ENCODE measurements at regions not wholly inside any gene's neighbourhood (a gene's known extent, or its start where the extent isn't known, plus 50 kb on each side); places are given as distances from the start of the nearest gene placed in this dataset.

DNA sequence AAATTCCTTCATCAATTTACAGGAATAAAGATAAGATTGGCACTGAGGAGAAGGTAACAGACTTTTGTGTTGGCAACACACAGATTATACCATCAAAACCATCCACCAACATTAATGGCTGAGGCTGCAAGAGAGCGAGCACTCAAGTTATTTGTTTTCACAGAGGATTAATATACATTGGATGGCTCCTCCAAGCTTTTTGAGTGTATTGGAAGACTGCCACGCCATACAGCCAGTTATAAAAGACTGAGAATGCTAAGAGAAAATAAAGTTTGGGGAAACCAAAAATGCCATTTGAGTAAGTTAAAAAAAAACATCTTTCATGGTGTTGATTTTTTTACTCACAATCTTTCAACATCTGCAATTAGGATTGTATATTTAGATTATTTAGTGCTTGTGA, 973.8 kb upstream of the SLC35B3 start:
- no peak for DNase-seq
- no peaks in the 10 kb centered on the region for H3K9me3 ChIP-seq
- TF ChIP-seq, protein P1, sequence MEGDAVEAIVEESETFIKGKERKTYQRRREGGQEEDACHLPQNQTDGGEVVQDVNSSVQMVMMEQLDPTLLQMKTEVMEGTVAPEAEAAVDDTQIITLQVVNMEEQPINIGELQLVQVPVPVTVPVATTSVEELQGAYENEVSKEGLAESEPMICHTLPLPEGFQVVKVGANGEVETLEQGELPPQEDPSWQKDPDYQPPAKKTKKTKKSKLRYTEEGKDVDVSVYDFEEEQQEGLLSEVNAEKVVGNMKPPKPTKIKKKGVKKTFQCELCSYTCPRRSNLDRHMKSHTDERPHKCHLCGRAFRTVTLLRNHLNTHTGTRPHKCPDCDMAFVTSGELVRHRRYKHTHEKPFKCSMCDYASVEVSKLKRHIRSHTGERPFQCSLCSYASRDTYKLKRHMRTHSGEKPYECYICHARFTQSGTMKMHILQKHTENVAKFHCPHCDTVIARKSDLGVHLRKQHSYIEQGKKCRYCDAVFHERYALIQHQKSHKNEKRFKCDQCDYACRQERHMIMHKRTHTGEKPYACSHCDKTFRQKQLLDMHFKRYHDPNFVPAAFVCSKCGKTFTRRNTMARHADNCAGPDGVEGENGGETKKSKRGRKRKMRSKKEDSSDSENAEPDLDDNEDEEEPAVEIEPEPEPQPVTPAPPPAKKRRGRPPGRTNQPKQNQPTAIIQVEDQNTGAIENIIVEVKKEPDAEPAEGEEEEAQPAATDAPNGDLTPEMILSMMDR (IDR thresholded peaks at IDR 0.05): no peak

DNA sequence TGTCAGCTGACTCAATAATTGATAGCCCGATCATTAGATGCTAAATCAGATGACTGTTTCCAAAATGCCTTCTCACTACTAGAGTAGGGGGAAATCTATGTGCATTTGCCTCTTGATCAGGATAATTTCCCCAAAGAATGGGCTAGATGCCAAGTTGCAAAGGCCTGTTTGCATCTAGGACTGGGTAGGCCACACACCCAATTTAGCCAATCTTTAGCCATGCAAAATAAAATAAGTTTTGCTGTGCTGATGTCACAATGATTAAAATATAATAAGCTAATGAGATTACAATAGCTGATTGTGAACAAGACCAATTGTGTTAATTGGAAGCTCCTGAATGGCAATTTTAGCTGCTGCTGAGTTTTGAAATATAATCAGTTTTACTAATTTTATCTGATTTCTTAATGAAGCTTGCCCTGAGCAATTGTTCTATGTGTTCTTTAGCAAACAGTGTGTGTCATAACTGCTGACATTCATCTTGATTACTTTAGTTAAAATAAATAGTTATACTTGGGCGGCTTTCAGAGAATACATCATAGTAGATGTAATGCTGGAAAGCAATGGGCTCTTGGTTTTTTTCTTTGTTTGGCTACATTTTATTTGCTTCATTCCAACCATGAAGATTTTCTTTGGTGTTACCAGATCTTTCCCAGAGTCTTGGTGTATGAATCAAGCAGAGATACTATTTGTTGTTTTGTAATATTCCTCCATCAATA, 973.2 kb upstream of the SLC35B3 start:
- Histone ChIP-seq H3K4me1 (ENCODE audit: low read depth) (no peaks in the 10 kb centered on the region), H3K9me3 (no peaks in the 10 kb centered on the region), H3K36me3 (ENCODE audit: low read depth) (no peaks in the 10 kb centered on the region), H3K4me3 (no peak overlapping the region)
- TF ChIP-seq, protein P1 (IDR thresholded peaks at IDR 0.05): no peak
- intact Hi-C loops (cut with DNase I, micrococcal nuclease): no loop called here
- ATAC-seq (no peak), DNase-seq (no peak)

More for the DNA sequence above, 973.8 kb upstream of the SLC35B3 start:
- no peak for ATAC-seq
- H3K36me3 ChIP-seq (ENCODE audit: low read depth): no peaks in the 10 kb centered on the region
- H3K4me1 ChIP-seq (ENCODE audit: low read depth): no peaks in the 10 kb centered on the region
- intact Hi-C loops (cut with DNase I, micrococcal nuclease): no loop called here
- H3K4me3 ChIP-seq: no peak overlapping the region

DNA sequence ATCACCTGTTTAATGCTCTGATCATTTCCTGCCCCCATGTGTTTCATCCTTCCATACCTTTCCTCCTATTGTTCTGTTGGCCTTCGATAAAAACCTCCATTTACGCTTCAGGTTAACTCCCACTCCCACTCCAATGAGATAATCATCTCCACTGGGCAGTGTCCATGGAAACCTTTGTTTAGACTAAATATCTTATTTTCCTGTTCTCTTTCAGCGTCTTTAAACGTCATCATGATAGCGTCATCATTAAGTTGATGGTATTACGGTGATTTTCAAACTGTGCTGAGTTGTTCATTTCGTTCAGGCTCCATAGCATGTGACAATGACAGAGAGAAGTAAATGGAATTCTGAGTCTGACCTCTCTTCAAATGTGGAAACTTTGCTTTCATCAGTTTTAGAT, 970.5 kb upstream of the SLC35B3 start:
- Histone ChIP-seq H3K36me3 (ENCODE audit: low read depth) (no peaks in the 10 kb centered on the region), H3K9me3 (no peaks in the 10 kb centered on the region), H3K4me3 (no peak overlapping the region), H3K4me1 (ENCODE audit: low read depth) (no peaks in the 10 kb centered on the region)
- TF ChIP-seq, protein P1 (IDR thresholded peaks at IDR 0.05): no peak
- DNase-seq (no peak), ATAC-seq (no peak)
- intact Hi-C loops (cut with DNase I, micrococcal nuclease): no loop called here

DNA sequence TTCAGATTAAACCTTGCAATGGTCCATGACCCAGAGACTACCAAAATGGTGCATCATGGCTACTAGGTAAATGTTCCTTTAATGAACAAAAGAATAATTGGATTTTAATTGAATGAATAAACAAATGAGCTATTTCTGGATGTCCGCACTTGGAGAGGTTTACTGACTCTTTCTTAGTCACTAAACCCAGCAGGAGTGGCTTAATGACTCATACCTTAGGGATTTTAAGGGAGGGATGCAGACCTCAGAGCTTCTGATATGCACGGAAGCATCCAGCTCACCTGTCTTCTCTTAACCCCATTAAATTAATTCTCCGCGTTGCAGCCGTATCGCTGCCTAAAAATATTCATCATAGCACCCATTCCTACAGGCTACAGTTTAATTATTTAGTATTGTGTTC, 970.0 kb upstream of the SLC35B3 start:
- ATAC-seq (no peak), DNase-seq (no peak)
- Histone ChIP-seq H3K36me3 (ENCODE audit: low read depth) (no peaks in the 10 kb centered on the region), H3K4me1 (ENCODE audit: low read depth) (no peaks in the 10 kb centered on the region), H3K4me3 (no peak overlapping the region), H3K9me3 (no peaks in the 10 kb centered on the region)
- intact Hi-C loops (cut with DNase I, micrococcal nuclease): no loop called here
- TF ChIP-seq, protein P1 (IDR thresholded peaks at IDR 0.05): no peak

GRCh38 chr6:9404351-9405146, 969.2 kb upstream of the SLC35B3 start:
- Histone ChIP-seq H3K36me3 (ENCODE audit: low read depth) (no peaks in the 10 kb centered on the region), H3K4me1 (ENCODE audit: low read depth) (peaks cover 6% of the 10 kb centered on the region), H3K9me3 (no peaks in the 10 kb centered on the region), H3K4me3 (no peak overlapping the region)
- DNase-seq: no peak
- TF ChIP-seq, protein P1 (IDR thresholded peaks at IDR 0.05): no peak
- intact Hi-C loops (cut with DNase I, micrococcal nuclease): no loop called here
- no peak for ATAC-seq
